Omental fat pad (tissue), 3 donors: ENCODE measurements at regions not wholly inside any gene's neighbourhood (a gene's known extent, or its start where the extent isn't known, plus 50 kb on each side); places are given as distances from the start of the nearest gene placed in this dataset.
"Not testable (repeated sequence)": the region's sequence is repeated elsewhere in the genome, so short reads cannot be mapped to it uniquely, and the experiment has no call there.

ENCODE experiments used
- ATAC-seq: fragments of 150-250 bp; one replicate; pipeline ENCODE4 v1.9.1; 2016; ENCODE audit warnings: mild to moderate bottlenecking, moderate library complexity; ENCODE audit not compliant: low FRiP score
- DNase-seq: peaks from one replicate; pipeline ENCODE4 v3.0.0-alpha.2; 2019; ENCODE audit warnings: low spot score
- CTCF ChIP-seq, 3 donors: fragments of 450-650 bp; IDR thresholded peaks; one replicate each; pipeline ENCODE4 v1.5.1; 2016 to 2017; ENCODE audit warnings: antibody characterized with exemption in 3 of 3, mild to moderate bottlenecking in 3 of 3, moderate library complexity in 2 of 3

GRCh38 chr12:131444220-131445164 is 266.4 kb upstream of the SFSWAP start:
- no peak for TF ChIP-seq CTCF (IDR thresholded peaks at IDR 0.05)
- no peak for ATAC-seq
- no peak for DNase-seq

GRCh38 chr12:131445184-131445774 is 265.6 kb upstream of the SFSWAP start:
- ATAC-seq: no peak
- no peak for TF ChIP-seq CTCF (IDR thresholded peaks at IDR 0.05)
- DNase-seq: no peak

- ATAC-seq (no peak), DNase-seq (no peak)
- no peak for TF ChIP-seq CTCF (IDR thresholded peaks at IDR 0.05)
Measured at GRCh38 chr12:131445795-131446194, 265.1 kb upstream of the SFSWAP start.

- ATAC-seq, DNase-seq: not testable (repeated sequence)
Measured at GRCh38 chr12:131447636-131448035, 263.3 kb upstream of the SFSWAP start.

GRCh38 chr12:131448254-131448795 is 262.6 kb upstream of the SFSWAP start:
- ATAC-seq (no peak), DNase-seq (no peak)
- no peak for TF ChIP-seq CTCF (IDR thresholded peaks at IDR 0.05)

- no peak for TF ChIP-seq CTCF (IDR thresholded peaks at IDR 0.05)
- ATAC-seq (no peak), DNase-seq (no peak)
Measured at GRCh38 chr12:131449027-131449426, 261.9 kb upstream of the SFSWAP start.

GRCh38 chr12:131452444-131452860 is 258.4 kb upstream of the SFSWAP start:
- ATAC-seq (no peak), DNase-seq (no peak)
- no peak for TF ChIP-seq CTCF (IDR thresholded peaks at IDR 0.05)
